ENCODE measurements at regions not wholly inside any gene's neighbourhood (a gene's known extent, or its start where the extent isn't known, plus 50 kb on each side); places are given as distances from the start of the nearest gene placed in this dataset.

DNA sequence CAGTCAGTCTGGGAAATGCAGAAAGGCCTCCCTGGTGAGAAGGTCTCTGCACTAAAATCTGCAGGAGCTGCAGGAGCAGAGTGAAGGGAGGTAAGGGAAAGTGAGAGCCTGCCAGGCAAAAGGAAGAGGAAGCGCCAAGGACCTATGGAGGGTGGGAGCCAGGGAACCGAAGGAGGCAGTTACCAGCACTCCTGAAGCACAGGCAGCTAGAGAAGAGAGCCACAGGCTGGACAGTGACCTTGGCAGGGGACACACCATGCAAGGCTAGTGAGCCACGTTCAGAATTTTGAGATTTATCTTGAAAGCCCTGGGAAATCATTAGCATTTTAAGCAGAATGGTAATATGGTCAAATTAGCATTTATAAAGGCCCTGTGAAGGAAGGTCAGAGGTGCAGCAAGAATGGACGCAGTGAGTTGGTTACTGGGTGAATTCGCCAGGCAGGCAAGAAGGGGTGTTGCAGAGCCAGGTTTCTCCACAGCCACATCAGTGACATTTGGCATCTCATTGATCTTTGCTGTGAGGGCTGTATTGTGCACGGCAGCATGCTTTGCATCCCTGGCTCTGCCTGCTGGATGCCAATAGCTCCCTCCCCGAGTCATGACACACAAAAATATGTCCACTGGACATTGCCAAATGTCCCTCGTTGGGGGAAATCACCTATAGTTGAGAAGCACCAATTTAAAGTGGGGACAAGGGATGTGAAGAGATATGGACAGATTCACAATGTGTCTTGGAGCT is 54.7 kb upstream of the LANCL2 start:
- TF ChIP-seq FOSL2 (IDR thresholded peaks at IDR 0.05; ENCODE audit: borderline replicate concordance, low read depth) (no peak), RAD21 (IDR thresholded peaks at IDR 0.05; ENCODE audit: low read length) (no peak), TCF12 (IDR thresholded peaks at IDR 0.05) (no peak), EP300 (IDR thresholded peaks at IDR 0.05; ENCODE audit: borderline replicate concordance in 1 of 2, low read depth in 1 of 2, low read length in 1 of 2) (no peak), CTCF (IDR thresholded peaks at IDR 0.05) (no peak), SMC3 (IDR thresholded peaks at IDR 0.05; ENCODE audit: low read depth, low read length) (no peak)
